GM21367 (cell line): ENCODE measurements at regions not wholly inside any gene's neighbourhood (a gene's known extent, or its start where the extent isn't known, plus 50 kb on each side); places are given as distances from the start of the nearest gene placed in this dataset.
"Not testable (repeated sequence)": the region's sequence is repeated elsewhere in the genome, so short reads cannot be mapped to it uniquely, and the experiment has no call there.

Experiments used
- ATAC-seq: cut with Tn5 transposase; IDR thresholded peaks from one replicate; pipeline ENCODE4 v1.9.1; 2021; ENCODE audit not compliant: unreplicated experiment

GRCh38 chr11:127994736-127995135, 592.6 kb downstream of the ETS1 start:
- no peak for ATAC-seq

DNA sequence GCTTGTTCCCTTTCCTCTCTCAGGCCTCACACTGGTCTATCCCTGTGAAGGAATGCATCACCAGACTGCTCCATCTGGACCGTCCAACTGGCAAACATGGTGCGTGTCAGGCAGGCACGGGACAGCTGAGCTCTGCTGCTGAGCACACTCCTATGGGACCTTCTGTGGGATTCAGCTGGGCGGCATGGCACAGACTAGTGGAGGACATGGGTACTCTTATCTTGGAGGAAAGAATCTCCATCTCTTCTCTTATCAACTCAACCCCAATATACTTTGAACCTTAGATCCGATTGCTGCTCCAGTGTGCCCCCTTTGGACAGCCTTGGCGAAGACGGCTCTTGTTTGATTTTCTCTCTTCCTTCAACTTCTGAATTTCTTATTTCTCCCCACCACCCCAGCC, 593.6 kb downstream of the ETS1 start:
- no peak for ATAC-seq

DNA sequence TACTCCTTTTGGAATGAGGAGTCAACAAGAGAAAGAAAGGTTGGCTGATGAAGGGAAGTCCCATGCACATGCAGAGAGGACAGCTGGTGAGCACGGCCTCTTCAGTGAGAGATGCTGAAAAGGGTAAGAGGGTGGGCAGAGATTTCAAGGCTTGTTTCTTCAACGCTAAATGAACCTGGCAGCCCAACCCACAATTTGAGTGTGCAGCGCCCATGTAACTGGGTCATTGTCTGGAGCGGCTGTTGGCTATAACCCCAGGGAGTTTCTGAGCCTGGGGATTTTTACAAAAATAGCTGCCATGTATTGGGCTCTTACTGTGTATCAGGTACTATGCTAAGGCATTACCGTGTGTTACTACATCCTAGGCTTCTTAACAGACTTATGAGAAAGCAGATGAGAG, 594.1 kb downstream of the ETS1 start:
- ATAC-seq, result no peak

DNA sequence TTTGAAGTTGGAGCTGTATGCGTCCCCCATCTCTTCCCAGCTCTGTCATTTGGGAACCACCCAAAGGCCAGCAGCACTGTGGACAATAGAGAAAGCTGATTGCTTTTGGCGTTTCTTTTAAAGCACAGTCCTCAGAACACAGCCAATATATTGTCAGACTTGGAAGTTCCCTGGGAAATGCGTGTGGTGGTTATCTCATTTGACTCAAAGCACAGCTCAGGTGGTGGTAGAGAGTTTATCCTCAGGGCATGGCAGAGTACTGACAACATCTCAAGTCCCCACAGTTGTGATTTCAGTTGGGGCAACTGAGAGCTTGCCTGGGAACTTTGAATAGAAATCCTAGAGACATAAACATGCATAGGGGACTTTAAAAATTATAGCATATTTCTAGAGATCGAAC, 601.3 kb downstream of the ETS1 start:
- ATAC-seq, result no peak

GRCh38 chr11:127972816-127973215, 614.5 kb downstream of the ETS1 start:
- ATAC-seq, result no peak

- no peak for ATAC-seq
Observed at GRCh38 chr11:127971448-127971847, 615.9 kb downstream of the ETS1 start.

- ATAC-seq, result no peak
Observed at GRCh38 chr11:127966821-127967220, 620.5 kb downstream of the ETS1 start.

DNA sequence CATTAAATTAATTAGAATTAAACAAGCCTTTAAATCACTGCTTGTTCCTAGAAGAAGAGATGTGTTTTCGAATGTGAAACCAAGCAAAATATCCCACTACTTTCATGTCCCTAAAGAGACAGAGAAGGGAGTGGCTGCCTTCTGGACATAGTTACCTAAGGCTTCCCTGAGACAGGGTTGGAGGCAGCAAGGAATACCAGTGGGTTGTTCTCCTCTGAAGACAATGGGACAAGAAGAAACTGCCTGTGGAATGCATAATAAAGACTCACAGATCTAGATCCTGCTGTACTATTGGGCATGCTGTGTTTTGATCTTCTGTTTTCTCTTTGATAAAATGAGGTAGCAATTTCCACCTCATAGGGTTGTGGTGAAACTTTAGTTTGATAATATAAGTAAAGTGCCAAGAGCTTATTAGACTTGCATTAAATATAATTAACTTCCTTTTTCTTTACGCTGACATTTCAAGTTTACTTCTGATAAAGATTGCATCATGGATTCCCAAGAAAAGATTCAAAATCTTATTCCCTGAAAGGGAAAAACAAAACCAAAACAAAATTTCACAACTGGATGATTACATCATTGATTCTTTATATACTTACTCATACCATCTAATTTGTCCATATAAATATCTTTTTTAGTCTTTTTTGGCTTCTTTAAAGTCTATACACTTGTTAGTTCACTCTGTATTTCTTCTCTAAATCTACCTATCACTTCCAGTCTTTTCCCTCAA, 621.3 kb downstream of the ETS1 start:
- no peak for ATAC-seq

- no peak for ATAC-seq
Observed at GRCh38 chr11:127962416-127962815, 624.9 kb downstream of the ETS1 start.

DNA sequence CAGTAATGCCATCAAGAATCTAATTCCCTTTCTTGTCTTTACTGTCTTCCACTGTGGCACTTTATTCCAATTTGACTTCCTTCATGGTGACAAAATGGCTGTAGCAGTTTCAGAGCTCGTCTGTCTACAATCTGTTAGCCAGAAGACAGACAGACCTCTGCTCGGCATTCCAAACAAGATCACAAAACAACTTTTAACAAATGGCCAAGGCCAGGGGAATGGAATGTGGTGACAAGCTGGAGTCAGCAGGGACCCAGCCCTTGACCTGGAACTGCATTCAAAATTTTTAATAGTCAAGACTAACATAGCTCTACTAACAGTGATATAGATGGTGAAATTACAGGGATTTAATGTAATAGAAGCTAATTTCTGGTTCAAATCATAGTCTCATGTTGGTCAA, 637.2 kb downstream of the ETS1 start:
- ATAC-seq, result no peak

- ATAC-seq, result no peak
Observed at GRCh38 chr11:127943763-127944162, 643.6 kb downstream of the ETS1 start.

DNA sequence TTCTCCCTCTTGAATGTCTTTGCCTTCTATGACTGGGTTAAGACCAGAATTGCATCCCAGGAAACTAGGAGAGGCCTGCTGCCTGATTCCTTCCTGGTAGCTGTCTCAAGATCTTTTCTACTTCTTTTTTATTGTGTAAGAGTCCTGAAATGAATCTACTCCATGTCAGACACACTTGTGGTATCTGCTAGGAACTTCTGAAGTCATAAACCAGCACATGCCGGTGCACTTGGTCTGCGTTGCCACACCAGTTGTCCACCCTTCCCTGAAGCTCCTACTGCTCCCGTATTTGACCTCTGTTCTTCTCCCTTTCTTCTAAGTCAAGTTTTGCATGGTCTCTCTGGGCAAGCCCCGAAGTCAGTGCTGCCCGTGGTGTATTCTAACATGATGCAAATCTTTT, 644.2 kb downstream of the ETS1 start:
- no peak for ATAC-seq

- ATAC-seq, result not testable (repeated sequence)
Observed at GRCh38 chr11:127941554-127941953, 645.8 kb downstream of the ETS1 start.

DNA sequence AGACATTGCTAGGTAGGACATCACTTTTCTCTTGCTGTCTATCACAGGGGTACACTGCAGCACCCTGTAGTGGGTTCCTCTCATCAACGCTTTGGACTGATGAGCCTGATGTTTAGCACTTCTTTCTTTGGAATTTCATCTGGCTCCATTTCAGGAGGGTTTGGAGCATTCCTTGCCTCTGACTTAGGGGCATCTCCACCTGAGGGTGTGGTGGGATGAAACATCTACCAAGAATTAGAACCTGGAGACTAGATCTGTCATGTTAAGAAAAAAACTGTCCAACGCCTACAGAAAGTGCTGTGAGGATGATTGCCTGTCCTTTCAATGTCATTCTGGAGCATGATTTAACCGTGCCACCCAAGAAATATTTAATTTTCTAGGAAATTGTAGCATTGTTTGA, 648.4 kb downstream of the ETS1 start:
- ATAC-seq, result no peak

GRCh38 chr11:127935081-127935480, 652.3 kb downstream of the ETS1 start:
- ATAC-seq, result no peak

DNA sequence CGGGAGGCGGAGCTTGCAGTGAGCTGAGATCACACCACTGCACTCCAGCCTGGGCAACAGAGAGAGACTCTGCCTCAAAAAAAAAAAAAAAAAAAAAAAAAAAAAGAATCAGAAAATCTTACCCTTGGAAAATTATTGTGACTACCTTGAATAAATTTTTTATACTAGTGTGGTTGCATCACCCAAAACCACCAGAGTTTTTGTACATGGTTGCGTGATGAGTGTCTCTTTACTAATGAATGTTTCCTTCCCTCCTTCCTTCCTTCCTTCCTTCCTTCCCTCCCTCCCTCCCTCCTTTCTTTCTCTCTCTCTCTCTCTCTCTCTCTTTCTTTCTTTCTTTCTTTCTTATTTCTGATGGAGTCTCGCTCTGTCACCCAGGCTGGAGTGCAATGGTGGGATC, 653.4 kb downstream of the ETS1 start:
- ATAC-seq, result not testable (repeated sequence)

- no peak for ATAC-seq
Observed at GRCh38 chr11:127931803-127932202, 655.6 kb downstream of the ETS1 start.

DNA sequence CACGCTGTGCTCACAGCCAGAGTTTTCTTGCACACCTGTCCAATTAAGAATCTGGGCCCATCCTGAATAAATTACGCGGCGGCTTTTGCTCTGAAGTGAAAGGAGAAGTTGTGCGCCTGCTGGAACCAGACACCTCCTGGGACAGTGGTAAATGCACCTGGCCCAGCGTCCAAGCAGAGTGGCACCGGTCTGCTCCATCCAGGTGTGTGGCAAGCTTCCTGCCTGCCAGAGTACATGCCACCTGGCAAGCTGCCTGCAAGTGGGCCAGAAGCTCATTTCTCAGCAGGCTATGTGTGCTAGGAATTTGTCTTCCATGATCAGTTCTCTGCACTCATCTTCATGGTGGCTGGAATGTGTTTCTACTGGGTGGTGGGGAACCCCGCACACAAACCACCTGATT, 660.6 kb downstream of the ETS1 start:
- no peak for ATAC-seq

DNA sequence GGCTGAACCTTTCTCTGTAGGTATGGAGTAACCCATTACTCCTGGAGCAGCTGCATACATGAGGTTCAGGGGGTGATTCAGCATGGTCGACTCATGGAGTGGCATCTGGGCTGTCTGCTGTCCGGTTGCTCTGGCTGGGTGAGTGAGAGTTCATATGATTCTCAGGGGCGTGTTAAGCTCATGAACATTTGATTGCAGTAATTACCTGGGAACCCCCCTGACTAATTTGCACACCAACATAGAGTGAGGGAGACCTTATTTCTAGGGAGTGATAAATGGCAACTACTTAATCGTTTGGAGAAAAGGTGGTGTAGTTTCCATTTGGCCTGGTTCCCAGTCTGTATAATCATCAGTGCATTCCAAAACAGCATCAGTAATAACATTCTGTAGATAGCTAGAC, 661.9 kb downstream of the ETS1 start:
- no peak for ATAC-seq

GRCh38 chr11:127919206-127920000, 668.0 kb downstream of the ETS1 start:
- no peak for ATAC-seq

DNA sequence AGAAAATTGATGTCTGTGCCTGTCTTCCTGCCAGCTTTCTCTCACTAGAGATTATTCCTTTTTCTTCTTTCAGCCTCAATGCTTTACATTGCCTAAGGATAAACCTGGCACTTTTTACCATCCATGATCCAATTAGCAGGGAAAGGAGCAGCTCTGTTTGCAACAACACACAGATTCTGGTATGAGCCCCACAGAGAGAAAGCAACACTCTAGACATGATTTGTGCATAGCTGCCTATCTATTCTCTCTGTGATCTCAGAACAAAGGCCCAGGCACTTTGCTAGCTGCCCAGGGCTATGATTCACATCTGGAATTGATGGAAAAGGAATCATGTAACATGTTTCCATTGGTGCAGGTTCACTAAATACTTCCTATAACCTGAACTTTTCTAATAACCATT, 685.0 kb downstream of the ETS1 start:
- no peak for ATAC-seq
